ENCODE measurements at regions not wholly inside any gene's neighbourhood (a gene's known extent, or its start where the extent isn't known, plus 50 kb on each side); places are given as distances from the start of the nearest gene placed in this dataset.

DNA sequence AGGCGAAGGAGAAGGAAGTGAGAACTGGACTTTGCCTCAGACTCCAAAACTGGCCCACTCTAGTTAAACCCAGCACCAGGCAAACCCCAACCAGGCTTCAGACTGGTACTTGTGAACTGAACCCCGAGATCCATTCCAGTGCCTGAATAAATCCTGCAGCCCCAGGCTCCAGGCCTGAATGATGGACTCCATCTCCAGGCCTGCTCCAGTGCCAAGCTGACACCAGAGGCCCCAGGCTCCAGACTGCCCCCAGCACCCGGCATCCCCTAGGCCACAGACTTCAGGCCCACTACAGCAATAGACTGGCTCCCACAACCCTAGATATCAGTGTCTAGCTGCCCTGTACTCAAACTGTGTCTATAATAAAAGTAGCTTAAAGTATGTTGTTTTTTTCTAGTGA lies 406.8 kb downstream of the FAM181B start:
- H3K9me3 ChIP-seq: no peaks in the 10 kb centered on the region
- H3K36me3 ChIP-seq (ENCODE audit: low read depth, missing control alignments): no peaks in the 10 kb centered on the region
- H3K4me1 ChIP-seq: no peaks in the 10 kb centered on the region
- no peak for DNase-seq
- 93 to 100% methylated on average over 2 to 3 of the region's 3 CpGs for WGBS, 2 donors
- no peak overlapping the region for H3K27ac ChIP-seq
- H3K27me3 ChIP-seq: no peaks in the 10 kb centered on the region
- intact Hi-C loops (cut with DNase I; ENCODE audit: low total_unique reads): no loop called here
- H3K4me3 ChIP-seq: no peak overlapping the region
- no peak for TF ChIP-seq POLR2A (IDR thresholded peaks at IDR 0.05)
- TF ChIP-seq, protein P1, sequence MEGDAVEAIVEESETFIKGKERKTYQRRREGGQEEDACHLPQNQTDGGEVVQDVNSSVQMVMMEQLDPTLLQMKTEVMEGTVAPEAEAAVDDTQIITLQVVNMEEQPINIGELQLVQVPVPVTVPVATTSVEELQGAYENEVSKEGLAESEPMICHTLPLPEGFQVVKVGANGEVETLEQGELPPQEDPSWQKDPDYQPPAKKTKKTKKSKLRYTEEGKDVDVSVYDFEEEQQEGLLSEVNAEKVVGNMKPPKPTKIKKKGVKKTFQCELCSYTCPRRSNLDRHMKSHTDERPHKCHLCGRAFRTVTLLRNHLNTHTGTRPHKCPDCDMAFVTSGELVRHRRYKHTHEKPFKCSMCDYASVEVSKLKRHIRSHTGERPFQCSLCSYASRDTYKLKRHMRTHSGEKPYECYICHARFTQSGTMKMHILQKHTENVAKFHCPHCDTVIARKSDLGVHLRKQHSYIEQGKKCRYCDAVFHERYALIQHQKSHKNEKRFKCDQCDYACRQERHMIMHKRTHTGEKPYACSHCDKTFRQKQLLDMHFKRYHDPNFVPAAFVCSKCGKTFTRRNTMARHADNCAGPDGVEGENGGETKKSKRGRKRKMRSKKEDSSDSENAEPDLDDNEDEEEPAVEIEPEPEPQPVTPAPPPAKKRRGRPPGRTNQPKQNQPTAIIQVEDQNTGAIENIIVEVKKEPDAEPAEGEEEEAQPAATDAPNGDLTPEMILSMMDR (IDR thresholded peaks at IDR 0.05): no peak

- Histone ChIP-seq H3K4me1 (no peaks in the 10 kb centered on the region), H3K9me3 (no peaks in the 10 kb centered on the region), H3K36me3 (ENCODE audit: low read depth, missing control alignments) (no peaks in the 10 kb centered on the region), H3K27me3 (no peaks in the 10 kb centered on the region), H3K4me3 (no peak overlapping the region), H3K27ac (no peak overlapping the region)
- no peak for TF ChIP-seq POLR2A (IDR thresholded peaks at IDR 0.05)
- TF ChIP-seq, protein P1 (IDR thresholded peaks at IDR 0.05): no peak
- no peak for DNase-seq
- 89 to 90% methylated on average over 6 of the region's 6 CpGs for WGBS, 2 donors
- intact Hi-C loops (cut with DNase I; ENCODE audit: low total_unique reads): no loop called here
Observed at GRCh38 chr11:82321206-82321605, 412.5 kb downstream of the FAM181B start.

DNA sequence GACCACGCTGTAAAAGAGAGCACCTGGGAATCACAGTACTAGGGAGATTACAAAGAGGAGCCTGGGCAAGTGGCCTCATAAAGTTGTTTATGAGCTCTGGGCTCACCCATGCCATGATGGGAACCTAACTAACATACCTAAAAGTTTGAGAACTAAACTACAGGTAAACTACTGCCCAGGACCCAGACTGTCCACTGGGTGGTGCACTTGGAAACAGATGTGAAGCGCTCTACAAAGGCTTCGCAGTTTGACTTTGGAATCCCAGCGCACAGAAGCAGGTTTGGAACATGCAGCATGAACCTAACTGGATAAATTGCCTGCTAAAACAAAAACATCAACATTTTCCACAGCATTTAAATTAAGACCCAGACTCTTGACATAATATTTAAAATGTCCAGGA lies 418.6 kb downstream of the FAM181B start:
- no peaks in the 10 kb centered on the region for H3K36me3 ChIP-seq (ENCODE audit: low read depth, missing control alignments)
- intact Hi-C loops (cut with DNase I; ENCODE audit: low total_unique reads): no loop called here
- H3K27ac ChIP-seq: no peak overlapping the region
- H3K27me3 ChIP-seq: no peaks in the 10 kb centered on the region
- TF ChIP-seq, protein P1 (IDR thresholded peaks at IDR 0.05): peak in 2 of 3 experiments; percentile 31 to 42
- no peak for TF ChIP-seq POLR2A (IDR thresholded peaks at IDR 0.05)
- H3K9me3 ChIP-seq: no peaks in the 10 kb centered on the region
- no peak overlapping the region for H3K4me3 ChIP-seq
- WGBS, 2 donors: 45 to 56% methylated on average over 4 of the region's 4 CpGs
- DNase-seq: peak; percentile 68
- no peaks in the 10 kb centered on the region for H3K4me1 ChIP-seq

DNA sequence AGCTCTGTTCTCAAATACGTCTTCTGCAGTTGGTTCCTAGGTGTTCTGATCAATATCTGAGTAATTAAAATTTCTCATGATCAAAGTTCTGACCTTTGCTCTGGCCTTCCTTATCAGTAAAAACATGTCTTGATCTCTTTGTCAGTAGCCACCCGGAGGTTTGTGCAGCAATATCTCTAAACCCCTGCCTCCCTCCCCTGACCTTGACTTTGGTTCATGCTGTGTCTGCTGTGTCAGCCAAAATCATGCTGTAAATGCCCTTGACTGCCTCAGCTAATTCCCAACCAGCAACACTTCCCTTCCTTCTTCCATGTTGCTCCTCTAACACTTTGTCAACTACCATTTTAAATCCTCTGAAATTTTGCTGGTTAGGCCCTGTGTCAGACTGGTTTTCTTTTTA lies 424.7 kb downstream of the FAM181B start:
- intact Hi-C loops (cut with DNase I; ENCODE audit: low total_unique reads): no loop called here
- Histone ChIP-seq H3K4me1 (no peaks in the 10 kb centered on the region), H3K36me3 (ENCODE audit: low read depth, missing control alignments) (no peaks in the 10 kb centered on the region), H3K27me3 (no peaks in the 10 kb centered on the region), H3K4me3 (no peak overlapping the region), H3K9me3 (no peaks in the 10 kb centered on the region), H3K27ac (no peak overlapping the region)
- 27 to 44% methylated on average over 2 of the region's 2 CpGs for WGBS, 2 donors
- no peak for TF ChIP-seq POLR2A (IDR thresholded peaks at IDR 0.05)
- TF ChIP-seq, protein P1 (IDR thresholded peaks at IDR 0.05): no peak
- DNase-seq: no peak

DNA sequence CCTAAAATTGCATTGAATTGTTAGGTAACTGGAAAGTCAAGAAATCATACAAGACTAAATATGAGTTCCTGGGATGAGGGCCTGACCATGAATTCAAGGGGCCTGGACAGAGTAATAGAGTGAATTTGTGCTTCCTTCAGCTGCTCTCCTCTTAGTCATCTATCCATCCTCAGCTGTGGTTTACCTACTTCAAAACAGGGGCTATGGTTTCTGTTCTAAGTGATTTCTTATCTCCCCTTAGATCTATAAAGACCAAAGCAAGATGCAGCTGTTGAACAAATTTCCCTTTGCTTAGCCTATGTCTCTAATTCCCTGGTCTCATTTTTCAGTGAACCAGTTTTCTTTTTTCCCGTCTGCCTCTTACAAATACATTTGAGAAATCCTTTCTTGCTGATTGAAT lies 428.5 kb downstream of the FAM181B start:
- Histone ChIP-seq H3K4me3 (no peak overlapping the region), H3K27ac (no peak overlapping the region), H3K9me3 (no peaks in the 10 kb centered on the region), H3K36me3 (ENCODE audit: low read depth, missing control alignments) (no peaks in the 10 kb centered on the region), H3K27me3 (no peaks in the 10 kb centered on the region), H3K4me1 (no peaks in the 10 kb centered on the region)
- TF ChIP-seq, protein P1 (IDR thresholded peaks at IDR 0.05): no peak
- no peak for TF ChIP-seq POLR2A (IDR thresholded peaks at IDR 0.05)
- 89 to 97% methylated on average over 1 of the region's 1 CpG for WGBS, 2 donors
- DNase-seq: no peak
- intact Hi-C loops (cut with DNase I; ENCODE audit: low total_unique reads): no loop called here
